ENCODE measurements at regions not wholly inside any gene's neighbourhood (a gene's known extent, or its start where the extent isn't known, plus 50 kb on each side); places are given as distances from the start of the nearest gene placed in this dataset.

DNA sequence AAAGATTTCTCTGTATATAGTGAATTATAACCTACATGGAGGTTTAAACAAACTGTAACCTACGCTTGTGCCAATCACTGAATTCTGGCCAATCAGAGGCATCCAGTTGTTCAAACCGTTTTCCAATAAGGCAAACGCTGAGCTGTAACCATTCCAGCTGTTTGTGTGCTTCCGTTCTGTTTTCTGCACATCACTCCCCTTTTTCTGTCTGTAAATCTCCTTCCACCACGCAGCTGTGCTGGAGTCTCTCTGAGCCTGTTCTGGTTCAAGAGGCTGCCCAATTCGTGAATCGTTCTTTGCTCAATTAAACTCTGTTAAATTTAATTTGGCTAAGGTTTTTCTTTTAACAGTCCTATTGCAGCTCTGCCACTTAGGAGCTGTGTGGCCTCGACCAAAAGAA is 552.5 kb downstream of the FGF9 start:
- H3K36me3 ChIP-seq (ENCODE audit: control insufficient read depth in 2 of 2, extremely low read depth in 1 of 2, insufficient read depth in 2 of 2, low read length in 2 of 2): no peaks in the 10 kb centered on the region
- no TSS peak for BruUV-seq (replicated peaks)
- TF ChIP-seq FOS (IDR thresholded peaks at IDR 0.05; ENCODE audit: borderline replicate concordance, insufficient read depth, low read length) (no peak), MYC (IDR thresholded peaks at IDR 0.05; ENCODE audit: low read depth, low read length) (no peak), EZH2 (IDR thresholded peaks at IDR 0.05; ENCODE audit: borderline replicate concordance, low read depth, low read length, severe bottlenecking) (no peak), JUN (IDR thresholded peaks at IDR 0.05; ENCODE audit: borderline replicate concordance, insufficient read depth, insufficient read length, low read depth) (no peak), POLR2A (IDR thresholded peaks at IDR 0.05; ENCODE audit: low read depth, low read length) (no peak), POLR2AphosphoS5 (IDR thresholded peaks at IDR 0.05; ENCODE audit: insufficient read depth, low read depth, low read length) (no peak), GATA2 (IDR thresholded peaks at IDR 0.05; ENCODE audit: insufficient read depth, insufficient read length, low read depth, low read length) (no peak)
- H2AFZ ChIP-seq (ENCODE audit: low read depth, low read length): no peak overlapping the region
- POLR2A ChIA-PET: no interaction called here
- DNase-seq (ENCODE audit: low read depth, low spot score) (no peak), FAIRE-seq (no peak)
- H3K9me1 ChIP-seq (replicated peaks; ENCODE audit: control insufficient read depth, extremely low read depth, insufficient read depth, low read length): no peaks in the 10 kb centered on the region
- peaks cover 13% of the 10 kb centered on the region for H3K9me3 ChIP-seq (replicated peaks; ENCODE audit: control insufficient read depth, insufficient read depth, low read length)
- no peaks in the 10 kb centered on the region for H3K4me1 ChIP-seq (ENCODE audit: control insufficient read depth, extremely low read depth, insufficient read depth, low read length)
- intact Hi-C loops (cut with micrococcal nuclease): no loop called here
- no peak overlapping the region for H3K4me3 ChIP-seq (replicated peaks in 1 of 3; ENCODE audit: insufficient read depth in 1 of 3, low read depth in 1 of 3, low read length in 3 of 3)
- no peaks in the 10 kb centered on the region for H3K79me2 ChIP-seq (ENCODE audit: control insufficient read depth, insufficient read depth, low read length)
- no peak overlapping the region for H3K4me2 ChIP-seq (ENCODE audit: insufficient read depth, low read length)
- dilution Hi-C loops (cut with MboI; ENCODE audit: extremely low pct_ligation_motif_present, low sequenced_read_pairs): no loop called here
- CTCF ChIA-PET: no interaction called here
- H3K27me3 ChIP-seq (ENCODE audit: control insufficient read depth in 2 of 2, insufficient read depth in 2 of 2, low read length in 2 of 2): no peaks in the 10 kb centered on the region
- no peak overlapping the region for H3K27ac ChIP-seq (ENCODE audit: insufficient read depth, low read depth, low read length)
- H3K9ac ChIP-seq (replicated peaks; ENCODE audit: extremely low read depth, insufficient read depth, low read length): no peak overlapping the region
- H4K20me1 ChIP-seq (replicated peaks; ENCODE audit: control insufficient read depth, extremely low read depth, insufficient read depth, low read length): no peaks in the 10 kb centered on the region

DNA sequence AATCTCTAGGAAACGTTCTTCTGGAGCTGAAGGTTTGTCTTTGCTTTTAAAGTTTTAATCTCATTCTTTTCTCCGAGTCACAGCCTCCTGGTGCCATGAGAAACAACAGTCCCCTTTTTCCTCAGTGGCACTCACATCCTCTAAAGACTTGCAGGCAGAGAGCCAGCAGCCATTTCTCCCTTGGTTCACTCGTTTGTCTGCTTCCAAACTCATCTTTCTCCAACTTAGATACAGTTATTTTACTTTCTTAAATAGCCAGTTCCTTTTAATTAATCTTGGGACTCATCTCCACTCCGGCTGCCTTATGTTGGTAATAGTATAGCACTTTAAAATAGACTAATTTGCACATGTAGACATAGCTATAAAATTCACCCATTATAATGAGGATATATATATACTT is 555.2 kb downstream of the FGF9 start:
- ChIA-PET POLR2A (no interaction called here), CTCF (no interaction called here)
- FAIRE-seq (no peak), DNase-seq (ENCODE audit: low read depth, low spot score) (no peak)
- intact Hi-C loops (cut with micrococcal nuclease): no loop called here
- Histone ChIP-seq H3K9me3 (replicated peaks; ENCODE audit: control insufficient read depth, insufficient read depth, low read length) (peaks cover 9% of the 10 kb centered on the region), H3K27me3 (ENCODE audit: control insufficient read depth in 2 of 2, insufficient read depth in 2 of 2, low read length in 2 of 2) (no peaks in the 10 kb centered on the region), H3K4me1 (ENCODE audit: control insufficient read depth, extremely low read depth, insufficient read depth, low read length) (no peaks in the 10 kb centered on the region), H4K20me1 (replicated peaks; ENCODE audit: control insufficient read depth, extremely low read depth, insufficient read depth, low read length) (no peaks in the 10 kb centered on the region), H2AFZ (ENCODE audit: low read depth, low read length) (no peak overlapping the region), H3K4me3 (replicated peaks in 1 of 3; ENCODE audit: insufficient read depth in 1 of 3, low read depth in 1 of 3, low read length in 3 of 3) (no peak overlapping the region), H3K36me3 (ENCODE audit: control insufficient read depth in 2 of 2, extremely low read depth in 1 of 2, insufficient read depth in 2 of 2, low read length in 2 of 2) (no peaks in the 10 kb centered on the region), H3K9ac (replicated peaks; ENCODE audit: extremely low read depth, insufficient read depth, low read length) (no peak overlapping the region), H3K79me2 (ENCODE audit: control insufficient read depth, insufficient read depth, low read length) (no peaks in the 10 kb centered on the region), H3K4me2 (ENCODE audit: insufficient read depth, low read length) (no peak overlapping the region), H3K9me1 (replicated peaks; ENCODE audit: control insufficient read depth, extremely low read depth, insufficient read depth, low read length) (no peaks in the 10 kb centered on the region), H3K27ac (ENCODE audit: insufficient read depth, low read depth, low read length) (no peak overlapping the region)
- TF ChIP-seq POLR2AphosphoS5 (IDR thresholded peaks at IDR 0.05; ENCODE audit: insufficient read depth, low read depth, low read length) (no peak), GATA2 (IDR thresholded peaks at IDR 0.05; ENCODE audit: insufficient read depth, insufficient read length, low read depth, low read length) (no peak), EZH2 (IDR thresholded peaks at IDR 0.05; ENCODE audit: borderline replicate concordance, low read depth, low read length, severe bottlenecking) (no peak)
- TF ChIP-seq, protein P1, sequence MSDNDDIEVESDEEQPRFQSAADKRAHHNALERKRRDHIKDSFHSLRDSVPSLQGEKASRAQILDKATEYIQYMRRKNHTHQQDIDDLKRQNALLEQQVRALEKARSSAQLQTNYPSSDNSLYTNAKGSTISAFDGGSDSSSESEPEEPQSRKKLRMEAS (IDR thresholded peaks at IDR 0.05; ENCODE audit: insufficient read depth, insufficient read length): no peak
- TF ChIP-seq, protein P2, sequence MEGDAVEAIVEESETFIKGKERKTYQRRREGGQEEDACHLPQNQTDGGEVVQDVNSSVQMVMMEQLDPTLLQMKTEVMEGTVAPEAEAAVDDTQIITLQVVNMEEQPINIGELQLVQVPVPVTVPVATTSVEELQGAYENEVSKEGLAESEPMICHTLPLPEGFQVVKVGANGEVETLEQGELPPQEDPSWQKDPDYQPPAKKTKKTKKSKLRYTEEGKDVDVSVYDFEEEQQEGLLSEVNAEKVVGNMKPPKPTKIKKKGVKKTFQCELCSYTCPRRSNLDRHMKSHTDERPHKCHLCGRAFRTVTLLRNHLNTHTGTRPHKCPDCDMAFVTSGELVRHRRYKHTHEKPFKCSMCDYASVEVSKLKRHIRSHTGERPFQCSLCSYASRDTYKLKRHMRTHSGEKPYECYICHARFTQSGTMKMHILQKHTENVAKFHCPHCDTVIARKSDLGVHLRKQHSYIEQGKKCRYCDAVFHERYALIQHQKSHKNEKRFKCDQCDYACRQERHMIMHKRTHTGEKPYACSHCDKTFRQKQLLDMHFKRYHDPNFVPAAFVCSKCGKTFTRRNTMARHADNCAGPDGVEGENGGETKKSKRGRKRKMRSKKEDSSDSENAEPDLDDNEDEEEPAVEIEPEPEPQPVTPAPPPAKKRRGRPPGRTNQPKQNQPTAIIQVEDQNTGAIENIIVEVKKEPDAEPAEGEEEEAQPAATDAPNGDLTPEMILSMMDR (IDR thresholded peaks at IDR 0.05; ENCODE audit: extremely low read depth in 1 of 2, insufficient read depth in 1 of 2, low read depth in 1 of 2, low read length in 2 of 2): no peak
- no TSS peak for BruUV-seq (replicated peaks)
- dilution Hi-C loops (cut with MboI; ENCODE audit: extremely low pct_ligation_motif_present, low sequenced_read_pairs): no loop called here

Measured in endothelial cell of umbilical vein (primary cell).